ENCODE measurements at regions not wholly inside any gene's neighbourhood (a gene's known extent, or its start where the extent isn't known, plus 50 kb on each side); places are given as distances from the start of the nearest gene placed in this dataset.

DNA sequence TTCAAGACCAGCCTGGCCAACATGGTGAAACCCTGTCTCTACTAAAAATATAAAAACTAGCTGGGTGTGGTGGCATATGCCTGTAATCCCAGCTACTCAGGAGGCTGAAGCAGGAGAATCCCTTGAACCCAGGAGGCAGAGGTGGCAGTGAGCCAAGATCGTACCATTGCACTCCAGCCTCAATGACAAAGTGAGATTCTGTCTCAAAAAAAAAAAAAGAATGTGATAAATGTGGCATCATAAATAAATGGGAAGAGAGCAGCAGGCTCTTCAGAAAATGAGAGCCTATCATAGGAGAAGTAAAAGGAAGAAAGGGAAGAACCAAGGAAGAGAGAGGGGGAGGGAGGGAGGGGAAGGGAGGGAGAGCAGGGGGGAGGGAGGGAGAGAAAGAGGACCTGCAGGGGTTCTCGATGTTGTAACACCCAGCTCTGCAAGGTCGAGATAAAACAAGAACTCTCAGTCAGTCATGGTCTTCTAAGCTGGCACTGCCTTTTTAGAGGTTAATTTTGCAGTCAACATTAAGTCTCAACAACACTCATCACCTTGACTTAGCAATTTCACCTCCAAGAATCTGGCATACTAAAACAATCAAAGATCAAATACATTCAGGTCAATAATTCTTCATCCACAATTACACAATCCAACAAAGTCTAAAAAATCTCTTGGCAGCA, 68.7 kb upstream of the SIMC1 start:
- Histone ChIP-seq H3K9me3 (no peaks in the 10 kb centered on the region), H3K4me3 (no peak overlapping the region), H3K36me3 (ENCODE audit: low read depth) (no peaks in the 10 kb centered on the region), H3K4me1 (ENCODE audit: low read depth) (no peaks in the 10 kb centered on the region)
- intact Hi-C loops (cut with DNase I, micrococcal nuclease), result no loop called here
- DNase-seq (no peak), ATAC-seq (no peak)
- TF ChIP-seq, protein P1, sequence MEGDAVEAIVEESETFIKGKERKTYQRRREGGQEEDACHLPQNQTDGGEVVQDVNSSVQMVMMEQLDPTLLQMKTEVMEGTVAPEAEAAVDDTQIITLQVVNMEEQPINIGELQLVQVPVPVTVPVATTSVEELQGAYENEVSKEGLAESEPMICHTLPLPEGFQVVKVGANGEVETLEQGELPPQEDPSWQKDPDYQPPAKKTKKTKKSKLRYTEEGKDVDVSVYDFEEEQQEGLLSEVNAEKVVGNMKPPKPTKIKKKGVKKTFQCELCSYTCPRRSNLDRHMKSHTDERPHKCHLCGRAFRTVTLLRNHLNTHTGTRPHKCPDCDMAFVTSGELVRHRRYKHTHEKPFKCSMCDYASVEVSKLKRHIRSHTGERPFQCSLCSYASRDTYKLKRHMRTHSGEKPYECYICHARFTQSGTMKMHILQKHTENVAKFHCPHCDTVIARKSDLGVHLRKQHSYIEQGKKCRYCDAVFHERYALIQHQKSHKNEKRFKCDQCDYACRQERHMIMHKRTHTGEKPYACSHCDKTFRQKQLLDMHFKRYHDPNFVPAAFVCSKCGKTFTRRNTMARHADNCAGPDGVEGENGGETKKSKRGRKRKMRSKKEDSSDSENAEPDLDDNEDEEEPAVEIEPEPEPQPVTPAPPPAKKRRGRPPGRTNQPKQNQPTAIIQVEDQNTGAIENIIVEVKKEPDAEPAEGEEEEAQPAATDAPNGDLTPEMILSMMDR (IDR thresholded peaks at IDR 0.05), result no peak

DNA sequence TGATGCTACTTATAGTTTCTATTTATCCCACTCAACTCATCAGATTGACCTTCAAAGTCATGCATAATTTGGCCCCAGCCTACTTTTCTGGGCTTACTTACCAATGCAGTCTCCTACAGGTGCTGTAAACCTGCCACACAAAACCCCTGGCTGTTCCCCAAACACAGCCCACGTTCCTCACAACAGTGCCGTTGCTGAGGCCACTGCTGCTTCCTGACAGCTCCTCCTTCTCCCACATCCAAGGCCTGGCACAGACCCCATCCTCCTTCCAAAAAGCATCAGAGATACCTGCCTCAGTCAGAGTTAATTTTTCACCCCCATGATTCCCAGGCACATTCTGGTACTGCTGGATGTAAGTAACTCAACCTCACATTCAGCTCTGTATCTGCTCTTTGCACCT, 68.1 kb upstream of the SIMC1 start:
- Histone ChIP-seq H3K4me3 (no peak overlapping the region), H3K4me1 (ENCODE audit: low read depth) (no peaks in the 10 kb centered on the region), H3K36me3 (ENCODE audit: low read depth) (no peaks in the 10 kb centered on the region), H3K9me3 (no peaks in the 10 kb centered on the region)
- intact Hi-C loops (cut with DNase I, micrococcal nuclease), result no loop called here
- TF ChIP-seq, protein P1 (IDR thresholded peaks at IDR 0.05), result no peak
- no peak for ATAC-seq
- no peak for DNase-seq

- TF ChIP-seq, protein P1 (IDR thresholded peaks at IDR 0.05), result no peak
- intact Hi-C loops (cut with DNase I, micrococcal nuclease), result no loop called here
- DNase-seq (no peak), ATAC-seq (no peak)
- Histone ChIP-seq H3K36me3 (ENCODE audit: low read depth) (no peaks in the 10 kb centered on the region), H3K4me1 (ENCODE audit: low read depth) (no peaks in the 10 kb centered on the region), H3K4me3 (no peak overlapping the region), H3K9me3 (no peaks in the 10 kb centered on the region)
Measured at GRCh38 chr5:176171171-176171760, 67.0 kb upstream of the SIMC1 start.

DNA sequence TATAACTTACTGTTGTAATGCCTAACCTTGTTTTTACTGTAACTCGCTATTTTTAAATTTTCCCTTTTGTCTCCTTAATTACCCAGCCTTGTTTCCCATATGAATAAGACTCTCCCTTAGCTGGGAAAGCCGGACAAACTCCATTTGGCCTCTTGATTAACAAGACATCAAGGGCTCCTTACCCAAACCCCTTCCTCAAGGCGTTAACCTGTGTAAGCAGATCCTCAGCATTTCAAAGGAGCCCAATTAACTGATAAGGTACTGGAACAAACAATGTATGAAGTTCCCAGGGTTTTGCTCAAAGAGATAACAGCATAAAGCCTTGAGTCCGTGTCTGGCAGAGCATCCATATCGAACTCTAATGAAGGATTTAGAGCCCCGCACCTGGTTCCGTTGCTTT, 66.0 kb upstream of the SIMC1 start:
- Histone ChIP-seq H3K36me3 (ENCODE audit: low read depth) (no peaks in the 10 kb centered on the region), H3K9me3 (no peaks in the 10 kb centered on the region), H3K4me1 (ENCODE audit: low read depth) (no peaks in the 10 kb centered on the region), H3K4me3 (no peak overlapping the region)
- TF ChIP-seq, protein P1 (IDR thresholded peaks at IDR 0.05), result no peak
- no peak for DNase-seq
- ATAC-seq, result no peak
- intact Hi-C loops (cut with DNase I, micrococcal nuclease), result no loop called here

GRCh38 chr5:176173647-176174046, 64.6 kb upstream of the SIMC1 start:
- no peak for ATAC-seq
- no peak for DNase-seq
- TF ChIP-seq, protein P1 (IDR thresholded peaks at IDR 0.05), result no peak
- H3K36me3 ChIP-seq (ENCODE audit: low read depth), result no peaks in the 10 kb centered on the region
- H3K4me3 ChIP-seq, result no peak overlapping the region
- intact Hi-C loops (cut with DNase I, micrococcal nuclease), result no loop called here
- no peaks in the 10 kb centered on the region for H3K4me1 ChIP-seq (ENCODE audit: low read depth)
- no peaks in the 10 kb centered on the region for H3K9me3 ChIP-seq
